ENCODE measurements at regions not wholly inside any gene's neighbourhood (a gene's known extent, or its start where the extent isn't known, plus 50 kb on each side); places are given as distances from the start of the nearest gene placed in this dataset.

DNA sequence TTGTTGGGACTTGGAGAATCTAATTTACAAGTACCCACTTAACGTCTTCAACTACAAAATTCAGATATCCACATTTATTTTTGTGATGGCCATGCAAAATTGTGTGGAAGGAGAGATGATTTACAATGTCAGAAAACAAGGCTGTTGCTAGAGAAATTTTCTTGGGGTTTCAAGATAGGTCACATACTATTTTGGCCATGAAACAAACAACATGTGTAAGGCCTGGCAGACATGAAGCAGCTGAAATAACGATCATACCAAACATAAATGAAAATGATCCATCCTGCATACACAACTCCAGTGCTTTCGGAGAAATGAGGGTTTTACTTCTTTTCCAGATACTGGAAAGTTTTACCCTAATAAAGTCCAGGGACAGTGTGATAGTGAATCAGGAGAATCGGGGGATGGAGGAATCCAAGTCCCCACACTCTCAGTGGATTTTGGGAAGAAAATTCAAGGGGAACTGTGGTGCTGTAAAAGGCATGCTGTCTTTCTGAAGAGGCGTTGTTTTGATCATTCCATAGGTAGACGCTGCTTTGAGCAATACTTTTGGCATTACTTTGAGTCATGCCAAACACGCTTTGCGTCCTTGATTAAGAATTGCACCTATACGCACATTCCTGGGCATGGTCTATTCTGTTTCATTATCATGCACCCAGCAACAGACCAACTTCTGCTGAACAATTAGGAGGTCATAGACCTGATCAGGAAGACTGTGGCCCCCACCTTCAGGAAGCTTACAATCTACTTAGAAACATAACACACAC is 79.4 kb downstream of the POU3F3 start:
- TF ChIP-seq, protein P1, sequence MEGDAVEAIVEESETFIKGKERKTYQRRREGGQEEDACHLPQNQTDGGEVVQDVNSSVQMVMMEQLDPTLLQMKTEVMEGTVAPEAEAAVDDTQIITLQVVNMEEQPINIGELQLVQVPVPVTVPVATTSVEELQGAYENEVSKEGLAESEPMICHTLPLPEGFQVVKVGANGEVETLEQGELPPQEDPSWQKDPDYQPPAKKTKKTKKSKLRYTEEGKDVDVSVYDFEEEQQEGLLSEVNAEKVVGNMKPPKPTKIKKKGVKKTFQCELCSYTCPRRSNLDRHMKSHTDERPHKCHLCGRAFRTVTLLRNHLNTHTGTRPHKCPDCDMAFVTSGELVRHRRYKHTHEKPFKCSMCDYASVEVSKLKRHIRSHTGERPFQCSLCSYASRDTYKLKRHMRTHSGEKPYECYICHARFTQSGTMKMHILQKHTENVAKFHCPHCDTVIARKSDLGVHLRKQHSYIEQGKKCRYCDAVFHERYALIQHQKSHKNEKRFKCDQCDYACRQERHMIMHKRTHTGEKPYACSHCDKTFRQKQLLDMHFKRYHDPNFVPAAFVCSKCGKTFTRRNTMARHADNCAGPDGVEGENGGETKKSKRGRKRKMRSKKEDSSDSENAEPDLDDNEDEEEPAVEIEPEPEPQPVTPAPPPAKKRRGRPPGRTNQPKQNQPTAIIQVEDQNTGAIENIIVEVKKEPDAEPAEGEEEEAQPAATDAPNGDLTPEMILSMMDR (IDR thresholded peaks at IDR 0.05), result no peak
- TF ChIP-seq POLR2A (IDR thresholded peaks at IDR 0.05), result no peak
